Natural killer cell treated with Interleukin-12 subunit alpha and Interleukin-12 subunit beta and Interleukin-15 and Interleukin-18, amount 100 ng/mL, for 72 hours (primary cell): ENCODE measurements at regions not wholly inside any gene's neighbourhood (a gene's known extent, or its start where the extent isn't known, plus 50 kb on each side); places are given as distances from the start of the nearest gene placed in this dataset.

ENCODE experiments used
- ATAC-seq, 2 donors: fragments of 150-1000 bp; cut with Tn5 transposase in 1 of 2; sonication (Bioruptor Pico), chemical (Tn5 transposase) in 1 of 2; 2 replicates each; pipeline ENCODE4 v1.10.0; 2021
- DNase-seq: peaks from one replicate; pipeline ENCODE4 v3.0.0; 2022; ENCODE audit warnings: low spot score
- H3K27ac Mint-ChIP-seq, 2 donors: 1 replicate in 1 of 2; 2 replicates in 1 of 2; pipeline ENCODE4 v1.8.0; 2022; ENCODE audit warnings: mixed read lengths in 2 of 2, mild to moderate bottlenecking in 1 of 2, moderate library complexity in 1 of 2
- H3K27me3 Mint-ChIP-seq, 2 donors: 1 replicate in 1 of 2; 2 replicates in 1 of 2; pipeline ENCODE4 v1.8.0; 2022; ENCODE audit warnings: mixed read lengths in 2 of 2
- H3K36me3 Mint-ChIP-seq: one replicate; pipeline ENCODE4 v1.8.0; 2022; ENCODE audit warnings: mixed read lengths
- H3K4me1 Mint-ChIP-seq, 2 donors: 1 replicate in 1 of 2; 2 replicates in 1 of 2; pipeline ENCODE4 v1.8.0; 2022; ENCODE audit warnings: low read depth in 2 of 2, mixed read lengths in 2 of 2, mild to moderate bottlenecking in 1 of 2
- H3K4me3 Mint-ChIP-seq: one replicate; pipeline ENCODE4 v1.8.0; 2022; ENCODE audit warnings: mixed read lengths
- H3K9me3 Mint-ChIP-seq: 2 replicates; pipeline ENCODE4 v1.8.0; 2022; ENCODE audit warnings: mixed read lengths

- DNase-seq (no peak), ATAC-seq (no peak)
- Mint-ChIP-seq H3K9me3 (no peaks in the 10 kb centered on the region), H3K4me3 (no peak overlapping the region), H3K27ac (no peak overlapping the region), H3K36me3 (no peaks in the 10 kb centered on the region), H3K27me3 (peaks cover 6 to 23% of the 10 kb centered on the region in 2 donors), H3K4me1 (no peaks in the 10 kb centered on the region)
These were observed 317.5 kb upstream of the RAB6C start for GRCh38 chr2:129661935-129662334.

DNA sequence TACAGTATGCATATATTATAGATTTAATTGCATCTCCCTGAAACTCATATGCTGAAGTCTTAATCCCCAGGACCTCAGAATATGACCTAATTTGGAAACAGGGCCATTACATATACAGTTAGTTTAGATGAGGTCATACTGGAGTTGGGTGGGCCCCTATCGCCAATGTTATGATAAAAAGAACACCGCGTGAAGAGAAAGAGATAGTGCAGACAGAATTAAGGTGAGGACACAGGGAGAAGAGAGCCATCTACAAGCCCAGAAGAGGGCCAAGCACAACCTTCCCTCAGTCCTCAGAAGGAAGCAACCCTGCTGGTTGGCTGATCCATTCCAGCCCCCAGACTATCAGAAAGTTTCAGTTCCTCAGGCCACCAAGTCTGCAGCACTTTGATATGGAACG lies 311.9 kb upstream of the RAB6C start:
- Mint-ChIP-seq H3K4me1 (no peaks in the 10 kb centered on the region), H3K36me3 (no peaks in the 10 kb centered on the region), H3K27me3 (peaks cover 0 to 5% of the 10 kb centered on the region in 2 donors), H3K4me3 (no peak overlapping the region), H3K27ac (no peak overlapping the region), H3K9me3 (no peaks in the 10 kb centered on the region)
- DNase-seq = no peak
- no peak for ATAC-seq

DNA sequence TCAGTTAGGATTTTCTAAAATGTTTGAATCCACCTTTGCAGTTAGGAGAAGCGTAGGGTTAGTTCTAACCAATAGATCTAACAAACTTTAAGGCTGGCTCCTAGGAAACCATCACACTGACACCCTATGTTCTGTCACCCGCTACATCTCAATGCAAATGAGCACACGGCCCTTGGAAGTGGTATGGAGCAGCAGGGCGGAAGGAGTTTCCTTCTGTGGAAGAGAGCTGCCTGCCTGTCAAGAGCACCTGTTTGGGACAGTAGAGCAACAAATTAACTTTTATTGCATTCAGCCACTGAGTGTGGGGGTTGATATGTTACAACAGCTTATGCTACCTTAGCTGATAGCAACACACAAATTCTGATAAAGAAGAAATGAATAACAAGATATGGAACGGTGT lies 306.9 kb upstream of the RAB6C start:
- DNase-seq (no peak), ATAC-seq (no peak)
- H3K4me1 Mint-ChIP-seq = no peaks in the 10 kb centered on the region
- no peak overlapping the region for H3K4me3 Mint-ChIP-seq
- H3K36me3 Mint-ChIP-seq = no peaks in the 10 kb centered on the region
- peaks cover 3 to 7% of the 10 kb centered on the region in 2 donors for H3K27me3 Mint-ChIP-seq
- no peak overlapping the region for H3K27ac Mint-ChIP-seq
- no peaks in the 10 kb centered on the region for H3K9me3 Mint-ChIP-seq

DNA sequence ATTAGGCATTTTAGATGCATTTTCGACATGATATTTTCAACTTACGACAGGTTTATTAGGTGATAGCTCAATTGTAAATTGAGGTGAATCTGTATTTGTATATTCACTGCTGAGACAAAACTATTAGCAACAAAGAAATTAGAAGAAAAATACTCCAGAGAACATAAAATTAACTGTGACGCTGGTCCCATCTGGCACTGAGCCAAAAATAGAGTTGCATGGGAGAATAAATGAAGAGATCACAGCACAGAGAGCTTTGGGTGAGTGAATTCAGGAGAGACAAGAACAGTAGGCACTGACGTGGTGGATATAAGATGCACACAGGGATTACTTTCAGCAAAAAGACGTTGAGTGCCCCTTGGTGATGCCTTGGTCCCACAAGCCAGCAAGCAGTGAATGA lies 306.2 kb upstream of the RAB6C start:
- H3K27me3 Mint-ChIP-seq = peaks cover 8 to 10% of the 10 kb centered on the region in 2 donors
- no peaks in the 10 kb centered on the region for H3K9me3 Mint-ChIP-seq
- H3K4me3 Mint-ChIP-seq = no peak overlapping the region
- no peaks in the 10 kb centered on the region for H3K36me3 Mint-ChIP-seq
- no peak for DNase-seq
- ATAC-seq = no peak
- no peak overlapping the region for H3K27ac Mint-ChIP-seq
- H3K4me1 Mint-ChIP-seq = no peaks in the 10 kb centered on the region

DNA sequence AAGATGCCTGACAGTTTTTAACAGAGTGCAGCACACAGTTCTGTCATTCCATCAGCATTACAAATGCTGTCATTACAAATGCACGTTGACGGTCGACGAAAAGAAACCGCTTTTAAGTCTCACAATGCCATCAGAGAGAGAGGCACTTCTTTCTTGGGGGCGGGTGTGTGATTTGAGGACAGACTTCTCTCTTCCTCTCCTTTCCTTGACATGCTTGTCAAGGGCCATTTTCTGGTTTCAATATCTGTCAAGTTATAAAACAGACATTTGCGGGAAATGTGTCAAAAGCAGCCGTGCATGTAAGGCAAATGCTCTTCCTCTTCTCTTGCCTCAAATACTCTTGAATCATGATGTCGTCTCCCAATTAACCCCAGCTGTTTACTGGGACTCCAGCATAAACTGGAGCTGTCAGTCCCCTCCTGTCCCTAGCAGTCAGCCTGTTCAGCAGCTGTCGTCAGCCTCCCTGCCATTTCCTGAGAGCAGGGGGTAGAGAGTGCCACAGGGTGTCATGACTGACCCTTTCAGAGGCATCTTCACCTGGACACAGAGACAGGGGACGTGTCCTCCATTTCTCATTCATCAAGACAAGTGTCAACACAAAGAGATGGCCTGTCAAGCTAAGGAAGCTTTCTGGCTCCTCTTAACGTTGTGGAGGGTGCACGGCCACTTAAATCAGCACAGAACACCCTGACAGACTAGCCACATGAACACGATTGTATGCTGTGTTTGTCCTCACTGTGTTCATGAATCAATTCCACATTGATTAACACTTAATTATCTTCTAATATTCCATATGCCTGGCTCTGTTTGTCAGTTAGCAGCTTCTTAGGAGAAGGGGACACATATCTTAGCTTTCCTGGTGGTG lies 305.4 kb upstream of the RAB6C start:
- H3K27me3 Mint-ChIP-seq = peaks cover 12% of the 10 kb centered on the region in 2 donors
- H3K36me3 Mint-ChIP-seq = no peaks in the 10 kb centered on the region
- no peak overlapping the region for H3K4me3 Mint-ChIP-seq
- ATAC-seq = no peak
- no peak overlapping the region for H3K27ac Mint-ChIP-seq
- no peaks in the 10 kb centered on the region for H3K9me3 Mint-ChIP-seq
- no peaks in the 10 kb centered on the region for H3K4me1 Mint-ChIP-seq
- no peak for DNase-seq

GRCh38 chr2:129678751-129679150 lies 300.7 kb upstream of the RAB6C start:
- DNase-seq = no peak
- Mint-ChIP-seq H3K4me1 (no peaks in the 10 kb centered on the region), H3K27ac (no peak overlapping the region), H3K36me3 (no peaks in the 10 kb centered on the region), H3K9me3 (no peaks in the 10 kb centered on the region), H3K27me3 (peaks cover 12 to 13% of the 10 kb centered on the region in 2 donors), H3K4me3 (no peak overlapping the region)
- ATAC-seq = no peak

- Mint-ChIP-seq H3K27ac (no peak overlapping the region), H3K27me3 (peaks cover 6 to 13% of the 10 kb centered on the region in 2 donors), H3K4me3 (no peak overlapping the region), H3K36me3 (no peaks in the 10 kb centered on the region), H3K4me1 (no peaks in the 10 kb centered on the region), H3K9me3 (no peaks in the 10 kb centered on the region)
- DNase-seq = no peak
- no peak for ATAC-seq
These were observed 297.7 kb upstream of the RAB6C start for GRCh38 chr2:129681788-129682187.

DNA sequence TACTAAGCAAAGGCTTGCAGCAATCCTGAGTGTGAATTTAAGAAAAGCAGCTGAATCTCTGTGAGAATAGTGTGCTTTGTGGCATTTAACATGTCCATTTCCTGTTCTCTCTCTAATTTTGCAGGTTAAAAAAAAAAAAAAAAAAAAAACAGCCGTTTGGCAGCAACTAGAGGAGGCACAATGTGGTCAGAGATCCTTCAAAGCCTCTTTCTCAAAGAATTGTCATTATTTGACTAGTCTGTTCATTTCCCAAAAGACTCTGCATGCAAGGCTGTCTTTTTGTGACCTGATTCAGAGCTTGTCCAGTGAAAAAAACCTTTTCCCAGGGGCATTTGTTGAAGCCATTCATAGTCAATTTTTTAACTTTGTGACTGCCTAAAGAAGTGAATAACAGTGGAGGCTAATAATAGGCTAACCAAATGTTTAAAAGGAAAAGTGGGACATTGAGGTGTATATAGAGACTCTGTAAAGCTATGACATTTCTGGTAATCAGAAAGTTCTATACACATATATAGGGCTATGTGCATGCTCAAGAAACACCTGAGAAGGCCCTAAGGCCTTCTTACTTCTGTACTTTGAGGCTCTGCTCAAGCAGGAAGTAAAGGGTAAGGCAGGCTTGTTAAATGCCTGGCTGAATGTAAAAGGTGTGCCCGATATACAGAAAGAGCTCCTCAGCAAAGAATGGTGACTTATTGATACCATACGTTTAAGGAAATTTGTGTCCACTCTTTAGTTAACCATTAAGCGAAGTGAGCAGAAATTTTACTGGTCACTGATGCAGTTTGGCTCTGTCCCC lies 289.6 kb upstream of the RAB6C start:
- Mint-ChIP-seq H3K36me3 (peaks cover 20% of the 10 kb centered on the region), H3K27me3 (peaks cover 2 to 20% of the 10 kb centered on the region in 2 donors)
- no peak for ATAC-seq

DNA sequence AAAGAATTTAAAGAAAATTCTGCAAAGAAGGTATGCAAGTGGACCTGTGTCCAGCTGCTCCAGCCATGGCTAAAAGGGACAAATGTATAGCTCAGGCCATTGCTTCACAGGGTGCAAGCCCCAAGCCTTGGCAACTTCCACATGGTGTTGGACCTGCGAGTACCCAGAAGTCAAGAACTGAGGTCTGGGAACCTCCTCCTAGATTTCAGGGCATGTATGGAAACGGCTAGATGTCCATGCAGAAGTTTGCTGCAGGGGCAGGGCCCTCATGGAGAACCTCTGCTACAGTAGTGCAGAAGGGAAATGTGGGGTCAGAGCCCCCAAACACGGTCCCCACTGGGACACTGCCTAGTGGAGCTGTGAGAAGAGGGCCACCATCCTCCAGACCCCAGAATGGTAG lies 284.0 kb upstream of the RAB6C start:
- Mint-ChIP-seq H3K4me3 (no peak overlapping the region), H3K27me3 (peaks cover 2 to 13% of the 10 kb centered on the region in 2 donors), H3K27ac (no peak overlapping the region), H3K9me3 (peaks cover 3% of the 10 kb centered on the region), H3K36me3 (peaks cover 19% of the 10 kb centered on the region), H3K4me1 (no peaks in the 10 kb centered on the region)
- ATAC-seq (no peak), DNase-seq (no peak)

More for the DNA sequence above, 289.6 kb upstream of the RAB6C start:
- Mint-ChIP-seq H3K4me1 (no peaks in the 10 kb centered on the region), H3K9me3 (peaks cover 3% of the 10 kb centered on the region), H3K4me3 (no peak overlapping the region), H3K27ac (no peak overlapping the region)
- no peak for DNase-seq

- DNase-seq (no peak), ATAC-seq (no peak)
- H3K36me3 Mint-ChIP-seq = no peaks in the 10 kb centered on the region
- H3K4me1 Mint-ChIP-seq = no peaks in the 10 kb centered on the region
- H3K4me3 Mint-ChIP-seq = no peak overlapping the region
- H3K27ac Mint-ChIP-seq = no peak overlapping the region
- peaks cover 0 to 13% of the 10 kb centered on the region in 2 donors for H3K27me3 Mint-ChIP-seq
- H3K9me3 Mint-ChIP-seq = peaks cover 2% of the 10 kb centered on the region
These were observed 280.9 kb upstream of the RAB6C start for GRCh38 chr2:129698593-129698992.

GRCh38 chr2:129699781-129700573 lies 279.5 kb upstream of the RAB6C start:
- DNase-seq (no peak), ATAC-seq (no peak)
- Mint-ChIP-seq H3K4me1 (no peaks in the 10 kb centered on the region), H3K27ac (no peak overlapping the region), H3K27me3 (peaks cover 3 to 13% of the 10 kb centered on the region in 2 donors), H3K36me3 (no peaks in the 10 kb centered on the region), H3K9me3 (peaks cover 2% of the 10 kb centered on the region), H3K4me3 (no peak overlapping the region)

DNA sequence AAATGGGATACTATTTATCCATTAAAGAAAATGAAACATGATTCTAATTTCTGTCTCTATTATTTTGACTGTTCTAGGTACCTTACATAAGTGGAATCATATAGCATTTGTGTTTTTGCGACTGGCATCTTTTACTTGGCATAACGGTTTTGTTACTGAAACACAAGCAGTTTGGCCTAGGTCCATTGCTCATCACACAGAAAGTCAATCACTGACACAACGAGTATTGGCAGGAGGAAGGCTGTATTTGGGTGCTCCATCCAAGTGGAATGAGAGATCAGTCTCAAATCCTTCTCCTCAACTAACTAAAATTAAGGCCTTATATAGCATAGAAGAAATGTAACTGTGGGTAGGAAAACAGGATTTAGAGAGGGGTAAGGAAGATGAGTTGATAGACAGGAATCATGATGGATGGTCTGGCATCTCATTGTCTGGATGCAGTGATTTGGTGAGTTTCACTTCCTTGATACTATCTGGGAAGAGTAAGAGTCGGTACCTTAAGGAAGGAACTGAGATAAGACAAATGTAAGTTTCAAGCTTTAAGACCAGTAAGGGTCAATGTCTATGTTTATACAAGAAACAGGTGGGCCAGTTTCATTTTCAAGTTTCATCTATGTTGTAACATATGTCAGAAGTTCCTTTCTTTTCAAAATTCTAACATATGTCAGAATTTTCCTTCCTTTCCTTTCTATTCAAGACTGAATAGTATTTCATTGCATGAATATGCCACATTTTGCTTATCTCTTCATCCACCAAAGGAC lies 276.9 kb upstream of the RAB6C start:
- no peak overlapping the region for H3K4me3 Mint-ChIP-seq
- H3K27ac Mint-ChIP-seq = no peak overlapping the region
- peaks cover 3 to 13% of the 10 kb centered on the region in 2 donors for H3K27me3 Mint-ChIP-seq
- H3K9me3 Mint-ChIP-seq = peaks cover 2% of the 10 kb centered on the region
- ATAC-seq (no peak), DNase-seq (no peak)
- no peaks in the 10 kb centered on the region for H3K36me3 Mint-ChIP-seq
- no peaks in the 10 kb centered on the region for H3K4me1 Mint-ChIP-seq

DNA sequence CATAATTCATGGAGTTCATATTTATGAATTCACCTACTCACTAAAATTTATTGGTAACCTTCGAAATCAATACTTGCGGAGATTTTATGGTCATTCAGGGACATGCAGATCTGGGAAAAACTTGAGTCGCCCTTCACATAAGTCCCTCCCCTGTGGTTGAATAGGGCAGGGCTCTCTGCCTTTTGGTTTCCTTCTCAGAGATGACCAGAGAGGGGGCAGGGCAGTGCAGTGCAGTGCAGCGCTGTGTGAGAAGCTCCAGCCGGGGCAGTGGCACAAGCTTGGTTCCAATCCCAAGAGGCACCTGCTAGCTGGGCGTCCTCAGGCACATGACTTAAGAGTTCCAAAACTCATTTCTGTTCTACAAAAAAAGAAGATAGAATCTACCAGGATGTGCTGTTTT lies 274.4 kb upstream of the RAB6C start:
- ATAC-seq (no peak), DNase-seq (no peak)
- H3K9me3 Mint-ChIP-seq = peaks cover 2% of the 10 kb centered on the region
- H3K4me1 Mint-ChIP-seq = no peaks in the 10 kb centered on the region
- peaks cover 3 to 13% of the 10 kb centered on the region in 2 donors for H3K27me3 Mint-ChIP-seq
- no peaks in the 10 kb centered on the region for H3K36me3 Mint-ChIP-seq
- H3K27ac Mint-ChIP-seq = no peak overlapping the region
- H3K4me3 Mint-ChIP-seq = no peak overlapping the region
